ENCODE measurements at regions not wholly inside any gene's neighbourhood (a gene's known extent, or its start where the extent isn't known, plus 50 kb on each side); places are given as distances from the start of the nearest gene placed in this dataset.

GRCh38 chr2:137879121-137879520 is 85.2 kb upstream of the HNMT start:
- TF ChIP-seq CTCF (IDR thresholded peaks at IDR 0.05) = no peak
- TF ChIP-seq POLR2A (IDR thresholded peaks at IDR 0.05) = no peak
